ENCODE measurements at regions not wholly inside any gene's neighbourhood (a gene's known extent, or its start where the extent isn't known, plus 50 kb on each side); places are given as distances from the start of the nearest gene placed in this dataset.

DNA sequence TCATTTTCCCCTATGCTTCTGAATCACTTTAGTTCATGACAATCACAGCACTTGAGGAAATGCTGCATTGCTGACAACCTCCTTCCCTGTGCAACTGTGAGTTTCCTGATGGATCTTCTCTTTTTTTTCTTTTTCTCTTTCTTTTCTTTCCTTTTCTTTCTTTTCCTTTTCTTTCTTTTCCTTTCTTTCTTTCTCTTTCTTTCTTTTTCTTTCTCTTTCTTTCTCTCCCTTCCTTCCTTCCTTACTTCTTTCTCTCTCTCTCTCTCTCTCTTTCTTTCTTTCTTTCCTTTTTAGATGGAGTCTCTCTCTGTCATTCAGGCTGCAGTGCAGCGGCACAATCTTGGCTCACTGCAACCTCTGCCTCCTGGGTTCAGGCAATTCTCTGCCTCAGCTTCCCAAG is 247.9 kb upstream of the HTR2A start:
- TF ChIP-seq CTCF (conservative IDR thresholded peaks at IDR 0.05; ENCODE audit: low read depth, low read length) = no peak
- DNase-seq (ENCODE audit: low read depth) = no peak
- H3K4me3 ChIP-seq (ENCODE audit: low read length) = no peak overlapping the region

DNA sequence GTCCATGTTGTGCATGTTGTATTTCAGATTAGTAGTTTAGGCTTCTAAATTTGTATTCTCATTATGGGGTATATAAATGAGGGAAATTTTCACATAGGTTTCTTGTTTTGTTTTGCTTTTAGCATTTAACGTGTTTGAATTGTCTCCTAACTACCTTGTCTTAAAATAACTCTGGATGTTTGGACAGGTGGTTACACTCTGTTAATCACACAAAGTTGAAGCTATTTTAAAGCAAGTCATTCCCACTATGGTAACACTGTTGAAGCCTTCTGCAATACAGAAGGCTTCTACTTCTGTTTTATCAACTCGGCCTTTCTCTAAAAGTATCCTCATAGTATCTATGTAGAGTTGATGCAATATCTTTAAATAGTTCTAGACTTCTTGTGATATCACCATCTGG is 245.3 kb upstream of the HTR2A start:
- no peak for TF ChIP-seq CTCF (conservative IDR thresholded peaks at IDR 0.05; ENCODE audit: low read depth, low read length)
- DNase-seq (ENCODE audit: low read depth) = no peak
- H3K4me3 ChIP-seq (ENCODE audit: low read length) = no peak overlapping the region

- no peak overlapping the region for H3K4me3 ChIP-seq (ENCODE audit: low read length)
- no peak for TF ChIP-seq CTCF (conservative IDR thresholded peaks at IDR 0.05; ENCODE audit: low read depth, low read length)
- DNase-seq (ENCODE audit: low read depth) = no peak
Observed at GRCh38 chr13:47139519-47139918, 242.7 kb upstream of the HTR2A start.

GRCh38 chr13:47136504-47136941 is 239.7 kb upstream of the HTR2A start:
- H3K4me3 ChIP-seq (ENCODE audit: low read length) = no peak overlapping the region
- DNase-seq (ENCODE audit: low read depth) = no peak
- no peak for TF ChIP-seq CTCF (conservative IDR thresholded peaks at IDR 0.05; ENCODE audit: low read depth, low read length)

GRCh38 chr13:47135800-47136503 is 239.1 kb upstream of the HTR2A start:
- no peak for TF ChIP-seq CTCF (conservative IDR thresholded peaks at IDR 0.05; ENCODE audit: low read depth, low read length)
- H3K4me3 ChIP-seq (ENCODE audit: low read length) = no peak overlapping the region
- no peak for DNase-seq (ENCODE audit: low read depth)

GRCh38 chr13:47134939-47135489 is 238.2 kb upstream of the HTR2A start:
- TF ChIP-seq CTCF (conservative IDR thresholded peaks at IDR 0.05; ENCODE audit: low read depth, low read length) = no peak
- DNase-seq (ENCODE audit: low read depth) = no peak
- H3K4me3 ChIP-seq (ENCODE audit: low read length) = no peak overlapping the region

GRCh38 chr13:47133011-47133445 is 236.2 kb upstream of the HTR2A start:
- no peak for TF ChIP-seq CTCF (conservative IDR thresholded peaks at IDR 0.05; ENCODE audit: low read depth, low read length)
- no peak for DNase-seq (ENCODE audit: low read depth)
- H3K4me3 ChIP-seq (ENCODE audit: low read length) = no peak overlapping the region
